GM12864 (cell line): ENCODE measurements at regions not wholly inside any gene's neighbourhood (a gene's known extent, or its start where the extent isn't known, plus 50 kb on each side); places are given as distances from the start of the nearest gene placed in this dataset.

ENCODE experiments used
- DNase-seq: peaks from one replicate; pipeline ENCODE4 v3.0.0-alpha.2; 2011; ENCODE audit warnings: low read depth
- H3K4me3 ChIP-seq: 2 replicates; pipeline ENCODE4 v1.5.1; 2011; ENCODE audit warnings: mild to moderate bottlenecking, low read depth, low read length, control low read depth
- CTCF ChIP-seq: IDR thresholded peaks from 2 replicates; pipeline ENCODE4 v1.5.1; 2011; ENCODE audit warnings: low read depth, mild to moderate bottlenecking, moderate library complexity, low read length, control low read depth, inconsistent platforms; ENCODE audit errors: missing control alignments

GRCh38 chr3:45318689-45319088 is 69.7 kb upstream of the LARS2 start:
- no peak overlapping the region for H3K4me3 ChIP-seq
- TF ChIP-seq CTCF, result no peak
- DNase-seq, result no peak

GRCh38 chr3:45319231-45319995 is 69.0 kb upstream of the LARS2 start:
- TF ChIP-seq CTCF, result no peak
- no peak overlapping the region for H3K4me3 ChIP-seq
- DNase-seq, result no peak

- DNase-seq, result no peak
- no peak for TF ChIP-seq CTCF
- H3K4me3 ChIP-seq, result no peak overlapping the region
Observed at GRCh38 chr3:45319996-45320305, 68.4 kb upstream of the LARS2 start.

- no peak for TF ChIP-seq CTCF
- no peak overlapping the region for H3K4me3 ChIP-seq
- no peak for DNase-seq
Observed at GRCh38 chr3:45320986-45321385, 67.4 kb upstream of the LARS2 start.

- TF ChIP-seq CTCF, result no peak
- DNase-seq, result no peak
- no peak overlapping the region for H3K4me3 ChIP-seq
Observed at GRCh38 chr3:45321607-45322391, 66.6 kb upstream of the LARS2 start.

GRCh38 chr3:45322616-45323015 is 65.8 kb upstream of the LARS2 start:
- DNase-seq, result no peak
- H3K4me3 ChIP-seq, result no peak overlapping the region
- no peak for TF ChIP-seq CTCF
